ENCODE measurements at regions not wholly inside any gene's neighbourhood (a gene's known extent, or its start where the extent isn't known, plus 50 kb on each side); places are given as distances from the start of the nearest gene placed in this dataset.
"Not testable (repeated sequence)": the region's sequence is repeated elsewhere in the genome, so short reads cannot be mapped to it uniquely, and the experiment has no call there.

DNA sequence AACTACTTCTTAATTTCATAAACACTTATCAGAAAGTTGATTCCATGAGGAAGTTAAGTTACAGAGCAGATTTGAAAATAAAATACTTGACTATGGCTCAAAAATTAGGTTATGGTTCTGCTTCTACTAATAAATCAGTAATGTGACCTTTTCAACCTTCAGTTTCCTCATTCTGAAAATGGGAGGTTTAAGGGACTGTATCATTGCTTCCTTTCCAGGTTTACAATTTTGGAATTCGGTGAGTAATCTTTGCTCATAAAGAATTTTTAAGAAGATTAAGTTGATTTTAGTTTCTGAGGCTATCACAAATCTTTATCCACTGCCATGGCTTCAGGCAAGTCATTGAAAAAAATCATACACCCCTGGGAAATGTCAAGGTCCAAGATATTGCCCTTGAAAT is 1061.2 kb downstream of the DIPK2A start:
- Histone ChIP-seq H3K4me3 (ENCODE audit: low read length) (no peak overlapping the region), H3K9me3 (ENCODE audit: low read length) (no peaks in the 10 kb centered on the region), H3K4me1 (ENCODE audit: insufficient read depth, low read length) (no peaks in the 10 kb centered on the region), H3K27me3 (ENCODE audit: insufficient read depth, low read length, poor library complexity, severe bottlenecking) (no peaks in the 10 kb centered on the region), H3K36me3 (ENCODE audit: insufficient read depth, low read length) (no peaks in the 10 kb centered on the region), H3K27ac (ENCODE audit: low read depth, low read length) (no peak overlapping the region)
- CTCF ChIA-PET: no interaction called here
- POLR2A ChIA-PET: no interaction called here
- H3K27ac Mint-ChIP-seq: no peak overlapping the region
- H3K36me3 Mint-ChIP-seq: no peaks in the 10 kb centered on the region
- H3K27me3 Mint-ChIP-seq: no peaks in the 10 kb centered on the region
- no peaks in the 10 kb centered on the region for H3K4me1 Mint-ChIP-seq
- peaks cover 0 to 15% (median 5%) of the 10 kb centered on the region in 5 donors for H3K9me3 Mint-ChIP-seq
- H3K4me3 Mint-ChIP-seq: no peak overlapping the region
- no peak for DNase-seq

DNA sequence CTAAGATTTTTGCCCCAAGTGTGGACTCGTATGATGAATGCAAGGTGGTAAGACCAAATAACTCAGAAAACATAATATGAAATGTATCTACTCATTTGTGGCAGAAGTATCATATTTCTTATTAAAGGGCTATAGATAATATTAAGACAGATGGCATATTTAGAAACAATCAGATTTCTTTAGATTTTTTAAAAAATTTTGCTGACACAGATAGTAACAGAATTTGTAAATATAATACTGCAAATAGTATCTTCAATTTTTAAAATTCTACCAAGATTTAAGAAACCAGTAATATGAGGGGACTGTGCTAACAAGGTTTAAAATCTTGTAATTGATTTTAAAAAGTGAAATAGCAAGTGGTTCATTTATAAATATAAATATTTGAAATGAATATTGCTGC is 1064.1 kb downstream of the DIPK2A start:
- H3K36me3 ChIP-seq (ENCODE audit: insufficient read depth, low read length): no peaks in the 10 kb centered on the region
- H3K4me1 ChIP-seq (ENCODE audit: insufficient read depth, low read length): no peaks in the 10 kb centered on the region
- no peak overlapping the region for H3K27ac ChIP-seq (ENCODE audit: low read depth, low read length)
- Mint-ChIP-seq H3K9me3 (peaks cover 0 to 6% (median 2%) of the 10 kb centered on the region in 5 donors), H3K27me3 (no peaks in the 10 kb centered on the region), H3K4me1 (no peaks in the 10 kb centered on the region), H3K27ac (no peak overlapping the region), H3K36me3 (no peaks in the 10 kb centered on the region), H3K4me3 (no peak overlapping the region)
- POLR2A ChIA-PET: no interaction called here
- CTCF ChIA-PET: no interaction called here
- H3K27me3 ChIP-seq (ENCODE audit: insufficient read depth, low read length, poor library complexity, severe bottlenecking): no peaks in the 10 kb centered on the region
- no peak overlapping the region for H3K4me3 ChIP-seq (ENCODE audit: low read length)
- no peaks in the 10 kb centered on the region for H3K9me3 ChIP-seq (ENCODE audit: low read length)
- DNase-seq: no peak

DNA sequence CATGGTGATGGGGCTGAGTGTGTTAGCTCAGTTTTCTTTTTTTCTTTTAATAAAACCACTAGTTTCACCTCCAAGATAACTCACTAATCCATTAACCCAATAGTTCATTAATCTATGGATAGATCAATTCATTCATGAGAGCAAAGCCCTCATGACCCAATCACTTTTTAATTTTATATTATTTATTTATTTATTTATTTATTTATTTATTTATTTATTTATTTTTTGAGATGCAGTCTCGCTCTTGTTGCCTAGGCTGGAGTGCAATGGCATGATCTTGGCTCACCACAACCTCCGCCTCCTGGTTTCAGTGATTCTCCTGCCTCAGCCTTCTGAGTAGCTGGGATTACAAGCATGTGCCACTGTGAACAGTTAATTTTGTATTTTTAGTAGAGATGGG is 1082.4 kb downstream of the DIPK2A start:
- H3K4me1 Mint-ChIP-seq; DNase-seq; H3K36me3 ChIP-seq (ENCODE audit: insufficient read depth, low read length); H3K4me1 ChIP-seq (ENCODE audit: insufficient read depth, low read length); H3K27me3 ChIP-seq (ENCODE audit: insufficient read depth, low read length, poor library complexity, severe bottlenecking); H3K27ac ChIP-seq (ENCODE audit: low read depth, low read length); H3K27ac Mint-ChIP-seq; POLR2A ChIA-PET; CTCF ChIA-PET; H3K27me3 Mint-ChIP-seq; H3K36me3 Mint-ChIP-seq; H3K9me3 Mint-ChIP-seq; H3K4me3 Mint-ChIP-seq; H3K4me3 ChIP-seq (ENCODE audit: low read length); H3K9me3 ChIP-seq (ENCODE audit: low read length): not testable (repeated sequence)

DNA sequence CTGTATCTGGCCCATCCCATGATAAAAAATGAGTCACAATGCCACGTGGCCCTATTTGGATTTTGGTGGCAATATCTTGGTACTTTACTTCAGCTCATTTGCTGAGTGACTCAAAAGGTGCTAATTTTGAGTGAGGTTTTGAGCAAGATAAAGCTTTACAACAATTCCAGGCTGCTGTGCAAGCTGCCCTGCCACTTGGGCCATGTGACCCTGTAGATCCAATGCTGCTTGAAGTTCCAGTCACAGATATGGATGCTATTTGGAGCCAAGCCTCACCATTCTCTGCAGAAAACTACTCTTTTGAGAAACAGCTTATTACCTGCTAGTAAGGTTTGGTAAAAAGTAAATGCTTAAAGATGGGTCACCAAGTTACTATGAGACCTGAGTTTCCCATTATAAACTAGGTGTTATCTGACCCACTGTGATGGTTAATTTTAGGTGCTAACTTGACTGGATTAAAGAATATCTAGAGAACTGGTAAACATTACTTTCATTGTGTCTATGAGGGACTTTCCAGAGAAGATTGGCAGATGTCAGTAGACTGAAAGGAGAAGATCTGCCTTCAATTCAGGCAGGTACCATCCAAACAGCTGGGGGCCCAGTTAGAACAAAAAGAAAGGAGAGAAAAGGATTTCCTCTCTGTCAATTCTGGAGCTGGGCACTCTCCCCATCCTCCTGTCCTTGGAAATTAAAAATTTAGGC is 1083.9 kb downstream of the DIPK2A start:
- H3K27me3 Mint-ChIP-seq: no peaks in the 10 kb centered on the region
- POLR2A ChIA-PET: no interaction called here
- Histone ChIP-seq H3K27me3 (ENCODE audit: insufficient read depth, low read length, poor library complexity, severe bottlenecking) (no peaks in the 10 kb centered on the region), H3K27ac (ENCODE audit: low read depth, low read length) (no peak overlapping the region), H3K36me3 (ENCODE audit: insufficient read depth, low read length) (no peaks in the 10 kb centered on the region), H3K4me3 (ENCODE audit: low read length) (no peak overlapping the region), H3K4me1 (ENCODE audit: insufficient read depth, low read length) (no peaks in the 10 kb centered on the region), H3K9me3 (ENCODE audit: low read length) (no peaks in the 10 kb centered on the region)
- H3K36me3 Mint-ChIP-seq: no peaks in the 10 kb centered on the region
- H3K4me3 Mint-ChIP-seq: no peak overlapping the region
- CTCF ChIA-PET: no interaction called here
- no peak overlapping the region for H3K27ac Mint-ChIP-seq
- no peak for DNase-seq
- no peaks in the 10 kb centered on the region for H3K4me1 Mint-ChIP-seq
- H3K9me3 Mint-ChIP-seq: peaks cover 0 to 7% (median 6%) of the 10 kb centered on the region in 5 donors

DNA sequence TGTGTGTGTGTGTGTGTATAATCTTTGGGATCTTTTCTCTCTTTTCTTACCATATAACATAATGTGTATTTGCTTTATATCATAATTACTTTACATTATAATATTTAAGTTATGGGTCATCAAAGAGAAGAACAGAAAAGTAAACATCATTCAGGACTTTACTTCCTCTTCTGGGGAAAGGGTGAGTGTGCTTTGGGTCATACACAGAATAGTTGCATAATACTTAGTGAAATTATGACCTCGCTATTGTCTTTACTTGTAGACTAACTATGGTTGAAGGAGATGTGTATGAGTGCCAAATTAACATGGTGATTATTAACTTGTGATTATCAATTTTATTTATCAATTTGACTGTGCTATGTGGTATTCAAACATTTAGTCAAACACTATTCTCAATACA is 1086.9 kb downstream of the DIPK2A start:
- CTCF ChIA-PET: no interaction called here
- H3K4me1 Mint-ChIP-seq: no peaks in the 10 kb centered on the region
- H3K27ac Mint-ChIP-seq: no peak overlapping the region

DNA sequence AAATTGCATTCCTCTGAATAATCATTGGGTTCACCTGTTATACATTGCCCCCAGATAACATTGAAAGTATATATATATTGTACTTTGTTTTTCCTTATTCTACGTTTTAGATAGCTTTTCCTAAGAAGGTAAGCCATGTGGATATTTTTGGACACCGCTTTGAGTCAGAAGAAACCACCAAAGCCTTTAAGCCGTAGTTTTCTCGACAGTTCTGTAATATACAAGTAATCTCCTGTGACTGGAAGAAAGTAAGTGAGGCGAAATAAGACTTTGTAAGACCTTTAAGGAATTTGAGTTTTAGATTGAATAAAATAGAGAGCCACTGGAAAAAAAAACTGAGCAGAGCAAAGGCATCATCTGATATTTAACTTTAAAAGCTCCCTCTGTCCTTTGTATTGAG is 1092.0 kb downstream of the DIPK2A start:
- ChIA-PET CTCF (no interaction called here), POLR2A (no interaction called here)
- H3K27ac Mint-ChIP-seq: no peak overlapping the region
- Histone ChIP-seq H3K27ac (ENCODE audit: low read depth, low read length) (no peak overlapping the region), H3K9me3 (ENCODE audit: low read length) (no peaks in the 10 kb centered on the region), H3K36me3 (ENCODE audit: insufficient read depth, low read length) (no peaks in the 10 kb centered on the region), H3K4me3 (ENCODE audit: low read length) (no peak overlapping the region), H3K4me1 (ENCODE audit: insufficient read depth, low read length) (no peaks in the 10 kb centered on the region), H3K27me3 (ENCODE audit: insufficient read depth, low read length, poor library complexity, severe bottlenecking) (no peaks in the 10 kb centered on the region)
- DNase-seq: no peak
- no peak overlapping the region for H3K4me3 Mint-ChIP-seq
- H3K36me3 Mint-ChIP-seq: no peaks in the 10 kb centered on the region
- H3K27me3 Mint-ChIP-seq: no peaks in the 10 kb centered on the region
- peaks cover 5 to 27% (median 12%) of the 10 kb centered on the region in 5 donors for H3K9me3 Mint-ChIP-seq
- H3K4me1 Mint-ChIP-seq: no peaks in the 10 kb centered on the region

More for the DNA sequence above, 1086.9 kb downstream of the DIPK2A start:
- POLR2A ChIA-PET: no interaction called here
- no peaks in the 10 kb centered on the region for H3K36me3 Mint-ChIP-seq
- no peak for DNase-seq
- Histone ChIP-seq H3K4me1 (ENCODE audit: insufficient read depth, low read length) (no peaks in the 10 kb centered on the region), H3K4me3 (ENCODE audit: low read length) (no peak overlapping the region), H3K36me3 (ENCODE audit: insufficient read depth, low read length) (no peaks in the 10 kb centered on the region), H3K9me3 (ENCODE audit: low read length) (no peaks in the 10 kb centered on the region), H3K27ac (ENCODE audit: low read depth, low read length) (no peak overlapping the region), H3K27me3 (ENCODE audit: insufficient read depth, low read length, poor library complexity, severe bottlenecking) (no peaks in the 10 kb centered on the region)
- peaks cover 4 to 20% (median 14%) of the 10 kb centered on the region in 5 donors for H3K9me3 Mint-ChIP-seq
- H3K27me3 Mint-ChIP-seq: no peaks in the 10 kb centered on the region
- no peak overlapping the region for H3K4me3 Mint-ChIP-seq

DNA sequence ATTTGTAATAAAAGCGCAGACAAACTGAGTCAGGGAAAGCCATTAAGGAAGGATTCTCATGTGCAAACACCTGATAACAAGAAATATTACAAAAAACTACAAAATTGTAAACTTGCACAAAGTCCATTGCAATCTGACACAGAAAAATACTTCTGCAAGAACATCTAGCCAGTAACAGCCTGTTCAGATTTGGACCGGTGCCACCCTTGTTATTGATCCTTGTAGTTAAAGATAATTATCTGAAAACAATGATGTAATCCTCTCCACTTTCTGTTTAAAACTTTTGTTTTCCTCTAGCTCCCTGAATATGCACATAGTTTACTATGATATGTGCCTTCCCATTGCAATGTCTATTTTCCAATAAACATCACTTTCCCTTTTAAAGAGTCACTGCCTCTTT is 1090.2 kb downstream of the PLOD2 start:
- H3K9me3 ChIP-seq (ENCODE audit: low read length): no peaks in the 10 kb centered on the region
- ChIA-PET CTCF (interaction anchor here (1.0 kb wide), 1 partner anchor 43 kb away, joined by 3 read pairs; no protein-coding TSS in a partner anchor), POLR2A (no interaction called here)
- Mint-ChIP-seq H3K27me3 (no peaks in the 10 kb centered on the region), H3K36me3 (no peaks in the 10 kb centered on the region), H3K27ac (no peak overlapping the region), H3K9me3 (peaks cover 2 to 12% (median 5%) of the 10 kb centered on the region in 5 donors), H3K4me3 (no peak overlapping the region), H3K4me1 (no peaks in the 10 kb centered on the region)
- no peaks in the 10 kb centered on the region for H3K27me3 ChIP-seq (ENCODE audit: insufficient read depth, low read length, poor library complexity, severe bottlenecking)
- H3K4me1 ChIP-seq (ENCODE audit: insufficient read depth, low read length): no peaks in the 10 kb centered on the region
- H3K36me3 ChIP-seq (ENCODE audit: insufficient read depth, low read length): no peaks in the 10 kb centered on the region
- no peak overlapping the region for H3K27ac ChIP-seq (ENCODE audit: low read depth, low read length)
- no peak overlapping the region for H3K4me3 ChIP-seq (ENCODE audit: low read length)
- no peak for DNase-seq

DNA sequence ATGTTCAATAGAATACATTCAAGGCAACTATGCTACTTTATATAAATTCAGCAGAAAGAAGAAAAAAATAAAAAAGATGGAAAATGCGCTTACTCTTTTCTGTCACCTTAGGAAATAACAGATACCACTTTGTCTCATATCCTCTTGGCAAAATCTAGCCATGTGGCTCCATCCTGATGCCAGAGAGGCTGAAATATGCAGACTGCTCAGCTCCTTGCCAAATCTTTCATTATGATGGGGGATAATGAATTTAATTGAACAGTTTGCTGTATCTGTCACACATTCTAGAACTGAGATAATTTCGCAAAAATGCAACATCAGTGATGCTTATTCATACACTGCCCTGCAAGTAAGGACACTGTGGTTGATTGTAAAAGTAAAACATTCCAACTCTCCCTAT is 1081.5 kb downstream of the PLOD2 start:
- ChIA-PET CTCF (no interaction called here), POLR2A (no interaction called here)
- Histone ChIP-seq H3K36me3 (ENCODE audit: insufficient read depth, low read length) (no peaks in the 10 kb centered on the region), H3K27me3 (ENCODE audit: insufficient read depth, low read length, poor library complexity, severe bottlenecking) (no peaks in the 10 kb centered on the region), H3K27ac (ENCODE audit: low read depth, low read length) (no peak overlapping the region), H3K9me3 (ENCODE audit: low read length) (no peaks in the 10 kb centered on the region), H3K4me1 (ENCODE audit: insufficient read depth, low read length) (no peaks in the 10 kb centered on the region), H3K4me3 (ENCODE audit: low read length) (no peak overlapping the region)
- H3K36me3 Mint-ChIP-seq: no peaks in the 10 kb centered on the region
- no peak overlapping the region for H3K4me3 Mint-ChIP-seq
- H3K27ac Mint-ChIP-seq: no peak overlapping the region
- peaks cover 0 to 16% (median 2%) of the 10 kb centered on the region in 5 donors for H3K9me3 Mint-ChIP-seq
- no peak for DNase-seq
- H3K27me3 Mint-ChIP-seq: no peaks in the 10 kb centered on the region
- no peaks in the 10 kb centered on the region for H3K4me1 Mint-ChIP-seq

DNA sequence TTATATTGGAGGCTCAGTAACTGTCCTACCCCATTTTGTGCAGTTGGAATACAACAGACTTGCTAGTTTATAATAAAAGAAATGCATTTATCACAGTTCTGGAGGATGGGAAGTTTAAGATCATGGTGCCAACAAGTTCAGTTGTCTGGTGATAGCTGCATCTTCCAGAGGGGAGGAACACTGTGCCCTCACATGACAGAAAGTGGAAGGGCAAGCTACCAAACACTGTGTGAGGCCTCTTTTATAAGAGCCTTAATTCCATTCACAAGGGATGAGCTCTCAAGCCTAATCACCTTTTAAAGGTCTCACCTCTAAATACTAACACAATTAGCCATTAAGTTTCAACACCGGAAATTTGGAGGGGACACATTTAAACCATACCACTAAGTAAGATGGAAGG is 1073.9 kb downstream of the PLOD2 start:
- DNase-seq: no peak
- Mint-ChIP-seq H3K4me3 (no peak overlapping the region), H3K9me3 (peaks cover 0 to 8% (median 2%) of the 10 kb centered on the region in 5 donors), H3K4me1 (no peaks in the 10 kb centered on the region), H3K27ac (no peak overlapping the region), H3K36me3 (no peaks in the 10 kb centered on the region), H3K27me3 (no peaks in the 10 kb centered on the region)
- CTCF ChIA-PET: no interaction called here
- H3K9me3 ChIP-seq (ENCODE audit: low read length): no peaks in the 10 kb centered on the region
- POLR2A ChIA-PET: no interaction called here
- H3K27me3 ChIP-seq (ENCODE audit: insufficient read depth, low read length, poor library complexity, severe bottlenecking): no peaks in the 10 kb centered on the region
- no peak overlapping the region for H3K4me3 ChIP-seq (ENCODE audit: low read length)
- H3K27ac ChIP-seq (ENCODE audit: low read depth, low read length): no peak overlapping the region
- H3K4me1 ChIP-seq (ENCODE audit: insufficient read depth, low read length): no peaks in the 10 kb centered on the region
- H3K36me3 ChIP-seq (ENCODE audit: insufficient read depth, low read length): no peaks in the 10 kb centered on the region

All from CD8-positive, alpha-beta memory T cell (primary cell).